Adrenal gland (tissue), 5 donors: ENCODE measurements at regions not wholly inside any gene's neighbourhood (a gene's known extent, or its start where the extent isn't known, plus 50 kb on each side); places are given as distances from the start of the nearest gene placed in this dataset.

Experiments
- CTCF ChIP-seq, 6 experiments: fragments of 450-650 bp in 4 of 6; fragments of 200-600 bp in 2 of 6; sonication (generic) in 1 of 6; IDR thresholded peaks; 1 replicate in 5 of 6; 2 replicates in 1 of 6; pipeline versions ENCODE4 v1.5.1 to v1.8.0; 2016 to 2021; ENCODE audit warnings: antibody characterized with exemption in 6 of 6, mild to moderate bottlenecking in 2 of 6, moderate library complexity in 1 of 6
- POLR2A ChIP-seq, 2 donors: fragments of 450-650 bp; IDR thresholded peaks; one replicate each; pipeline ENCODE4 v1.6.1; 2017; ENCODE audit warnings: antibody characterized with exemption in 2 of 2, mild to moderate bottlenecking in 2 of 2, moderate library complexity in 1 of 2
- donor health status: DM: no; HTN: no; CAD: no.

- TF ChIP-seq CTCF (IDR thresholded peaks at IDR 0.05) (no peak), POLR2A (IDR thresholded peaks at IDR 0.05) (no peak)
Measured at GRCh38 chr6:79373246-79373645, 138.8 kb upstream of the HMGN3 start.
